ENCODE measurements at regions not wholly inside any gene's neighbourhood (a gene's known extent, or its start where the extent isn't known, plus 50 kb on each side); places are given as distances from the start of the nearest gene placed in this dataset.

GRCh38 chr3:74564560-74564959 lies 49.9 kb downstream of the CNTN3 start:
- no peak for DNase-seq

GRCh38 chr3:74562558-74563269 lies 51.7 kb downstream of the CNTN3 start:
- no peak for DNase-seq

DNA sequence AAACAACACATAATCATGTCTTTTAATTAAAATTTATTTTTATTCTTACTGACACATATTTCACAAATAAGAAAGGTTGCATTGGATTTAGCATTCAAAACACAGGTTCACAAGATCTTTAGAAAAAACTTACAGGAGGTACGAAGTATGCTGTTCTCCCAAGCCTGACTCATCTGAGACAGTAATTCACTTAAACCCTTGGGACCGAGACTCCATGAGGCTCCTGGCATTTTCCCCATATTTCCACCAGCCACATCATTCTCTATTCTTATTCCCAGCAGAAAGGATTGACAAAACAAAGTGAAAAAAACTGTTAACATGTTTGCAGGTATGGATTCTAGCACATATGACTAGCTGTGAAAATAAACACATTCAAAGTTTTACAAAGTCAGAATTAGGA lies 52.6 kb downstream of the CNTN3 start:
- no peak for DNase-seq

DNA sequence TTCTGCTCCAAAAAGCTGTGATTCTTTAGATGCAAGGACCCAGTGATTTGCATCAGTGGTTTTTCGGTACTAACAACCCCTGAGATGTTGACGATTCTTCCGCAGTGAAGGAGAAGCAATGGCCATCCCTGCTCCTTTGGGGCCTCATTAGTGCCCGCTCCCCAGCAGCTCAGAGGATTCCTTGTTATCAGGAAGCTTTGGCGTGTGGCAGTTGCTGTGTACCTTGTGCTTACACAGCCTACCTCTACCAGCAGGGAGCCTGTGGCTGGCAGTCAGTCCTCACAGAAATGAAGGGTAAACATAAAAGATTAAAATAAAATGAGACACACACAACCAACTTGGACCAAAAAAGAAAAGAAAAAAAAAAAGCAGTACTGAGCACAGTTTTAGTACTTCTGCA lies 55.2 kb downstream of the CNTN3 start:
- no peak for DNase-seq

DNA sequence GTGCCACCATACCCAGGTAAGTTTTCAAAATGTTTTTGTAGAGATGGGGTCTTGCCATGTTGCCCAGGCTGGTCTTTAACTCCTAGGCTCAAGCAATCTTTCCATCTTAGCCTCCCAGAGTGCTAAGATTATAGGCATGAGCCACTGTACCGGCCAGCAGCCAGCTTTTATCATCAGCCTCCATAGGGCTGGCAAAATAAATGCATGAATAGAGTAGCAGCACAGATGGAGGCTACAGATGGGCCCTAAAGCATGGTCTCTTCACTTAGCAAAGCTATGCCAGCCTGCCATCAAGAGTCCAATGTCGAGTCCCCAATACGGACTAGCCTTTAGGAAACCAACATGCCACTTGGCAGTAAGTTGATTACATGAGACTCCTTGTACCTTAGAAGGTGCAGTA lies 63.8 kb downstream of the CNTN3 start:
- DNase-seq, result no peak

- DNase-seq, result no peak
These were observed 68.0 kb downstream of the CNTN3 start for GRCh38 chr3:74546426-74546825.

DNA sequence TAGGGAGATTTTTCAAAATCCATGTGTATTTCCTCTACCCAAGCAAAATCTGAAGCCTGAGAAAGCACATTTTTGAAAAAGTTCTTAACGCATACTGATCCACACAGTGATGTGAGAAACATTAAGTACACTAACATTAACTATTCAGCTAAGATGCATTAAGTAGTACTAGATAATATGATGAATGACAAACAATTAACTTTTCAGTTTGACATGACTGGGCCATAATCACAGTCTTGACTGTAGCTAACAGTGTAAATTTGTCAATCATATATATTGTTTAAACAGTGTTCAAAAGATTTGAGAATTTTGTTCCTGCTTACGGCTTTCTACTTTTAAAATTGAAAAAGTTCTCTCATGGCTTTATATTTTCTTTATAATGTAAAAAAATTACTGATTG lies 72.0 kb downstream of the CNTN3 start:
- DNase-seq, result no peak

DNA sequence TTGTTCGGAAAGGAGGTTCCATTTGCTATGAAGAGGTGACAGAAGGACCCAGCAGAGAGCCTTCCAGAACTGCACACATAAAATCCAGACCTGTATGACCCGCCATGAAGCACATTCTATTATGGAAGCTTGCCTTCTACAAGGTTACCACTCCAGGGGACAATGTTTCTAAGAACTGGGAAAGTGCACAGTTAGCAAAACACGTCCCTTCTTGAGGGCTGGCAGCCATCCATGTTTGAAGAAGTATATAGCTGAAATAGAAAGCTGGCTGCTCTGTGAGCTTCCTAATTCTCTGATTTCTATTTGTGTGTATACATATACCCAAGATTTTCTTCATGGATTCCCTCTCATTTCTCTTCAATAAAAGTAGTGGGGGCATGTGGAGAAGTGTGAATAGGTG lies 74.6 kb downstream of the CNTN3 start:
- no peak for DNase-seq

DNA sequence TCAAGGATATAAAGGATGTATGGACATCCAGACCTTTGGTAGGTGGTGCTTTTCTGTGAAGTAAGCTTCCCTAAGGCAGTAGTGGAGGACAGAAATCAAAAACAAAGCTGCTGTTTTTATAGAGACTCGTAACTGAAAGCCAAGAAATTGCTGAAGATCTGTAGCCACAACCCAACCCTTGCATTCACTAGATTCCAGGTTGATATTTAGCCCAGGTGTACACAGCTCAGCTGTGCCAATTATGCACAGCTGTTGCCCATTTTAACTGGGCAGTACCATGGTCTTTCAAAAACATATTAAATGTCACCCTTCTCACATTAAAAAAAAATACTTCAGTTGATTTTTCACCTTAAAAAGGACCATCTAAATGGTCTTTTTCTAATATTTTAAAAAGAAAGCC lies 75.8 kb downstream of the CNTN3 start:
- DNase-seq, result no peak

DNA sequence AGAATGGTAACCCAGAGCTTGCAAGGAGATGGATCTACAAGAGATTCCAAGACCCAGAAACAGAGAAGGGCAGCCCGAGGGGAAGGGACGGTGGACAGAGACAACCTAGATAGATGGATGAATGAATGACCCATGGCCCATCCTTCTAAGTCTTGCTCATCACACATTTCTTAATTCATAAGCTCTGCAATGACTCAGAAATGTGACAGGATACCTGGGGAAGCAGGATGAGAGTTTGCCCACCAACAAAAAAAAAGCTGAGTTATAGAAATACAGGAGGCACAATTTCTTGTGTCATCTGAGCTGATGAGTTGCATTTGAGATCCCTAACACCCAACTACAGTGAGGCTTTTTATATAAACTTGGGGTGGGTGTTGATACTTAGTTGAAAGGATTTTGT lies 76.6 kb downstream of the CNTN3 start:
- no peak for DNase-seq

DNA sequence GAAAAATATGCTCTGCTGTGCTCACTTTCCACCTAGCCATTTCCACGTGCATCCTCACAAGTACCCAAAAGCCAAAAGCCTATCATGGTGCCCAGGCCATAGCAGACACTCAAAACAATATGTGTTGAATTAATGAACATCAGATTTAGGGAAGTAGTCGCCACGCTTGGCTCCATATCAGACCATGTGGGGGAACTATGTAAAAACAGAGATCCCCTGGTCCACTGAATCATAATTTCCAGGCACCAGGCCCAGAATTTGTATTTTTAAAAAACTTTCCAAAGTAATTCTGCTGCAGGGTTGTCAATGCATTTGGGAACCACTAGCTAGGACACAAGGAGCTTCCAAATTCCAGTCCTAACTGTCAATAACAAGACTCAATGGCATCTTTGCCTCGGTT lies 77.3 kb downstream of the CNTN3 start:
- no peak for DNase-seq

DNA sequence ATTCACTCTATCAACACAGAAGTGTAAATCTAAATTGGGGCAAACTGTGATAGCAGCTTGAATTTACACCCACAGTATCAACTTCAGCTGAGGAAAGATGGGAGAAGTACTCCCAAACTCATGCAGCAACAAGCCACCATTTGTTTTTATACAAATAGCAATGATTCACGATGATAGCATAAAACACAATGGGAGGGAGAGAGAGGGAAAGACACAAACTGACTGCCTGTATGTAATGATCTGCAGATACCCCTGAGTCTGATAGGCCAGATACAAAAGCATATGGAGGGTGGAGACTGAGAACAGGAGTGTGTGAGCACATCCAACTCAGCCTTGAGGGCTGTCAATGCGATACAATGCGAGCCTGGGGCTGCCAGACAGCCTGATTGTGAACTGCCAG lies 79.2 kb downstream of the CNTN3 start:
- no peak for DNase-seq

DNA sequence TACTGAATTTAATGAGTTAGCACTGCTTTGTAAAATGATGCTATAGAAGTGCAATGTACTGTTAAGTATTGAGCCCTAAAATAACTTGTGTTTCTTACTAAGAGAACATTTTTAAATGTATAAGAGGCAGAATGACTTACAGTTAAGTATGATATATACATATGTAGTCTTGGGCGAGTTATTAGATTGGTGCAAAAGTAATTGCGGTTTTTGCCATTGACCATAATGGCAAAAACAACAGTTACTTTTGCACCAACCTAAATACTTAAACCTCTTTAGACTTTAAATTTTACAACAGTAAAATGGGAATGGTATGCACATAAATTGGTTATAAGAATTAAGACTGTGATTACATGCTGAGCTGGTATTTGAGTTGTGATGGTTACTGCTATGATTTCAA lies 79.8 kb downstream of the CNTN3 start:
- no peak for DNase-seq

- no peak for DNase-seq
These were observed 82.0 kb downstream of the CNTN3 start for GRCh38 chr3:74532446-74532845.

DNA sequence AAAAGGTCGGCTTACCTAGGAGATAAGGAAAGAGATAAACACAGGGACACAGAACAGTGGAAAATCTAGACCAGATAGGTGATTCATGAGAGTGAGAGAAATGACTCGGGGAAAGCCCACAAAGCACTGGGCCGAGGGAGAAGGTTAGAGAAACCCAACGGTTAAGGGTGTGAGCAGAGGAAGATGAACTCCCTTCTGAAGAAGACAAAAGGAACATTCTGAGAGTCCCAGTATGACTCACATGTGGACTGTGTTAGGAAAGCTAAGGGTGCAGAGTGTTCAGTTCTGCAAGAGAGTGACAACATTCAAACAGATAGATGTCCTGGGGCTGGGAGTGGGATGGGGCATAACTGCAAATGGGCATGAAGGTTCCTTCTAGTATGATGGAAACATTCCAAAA lies 83.0 kb downstream of the CNTN3 start:
- DNase-seq, result no peak

DNA sequence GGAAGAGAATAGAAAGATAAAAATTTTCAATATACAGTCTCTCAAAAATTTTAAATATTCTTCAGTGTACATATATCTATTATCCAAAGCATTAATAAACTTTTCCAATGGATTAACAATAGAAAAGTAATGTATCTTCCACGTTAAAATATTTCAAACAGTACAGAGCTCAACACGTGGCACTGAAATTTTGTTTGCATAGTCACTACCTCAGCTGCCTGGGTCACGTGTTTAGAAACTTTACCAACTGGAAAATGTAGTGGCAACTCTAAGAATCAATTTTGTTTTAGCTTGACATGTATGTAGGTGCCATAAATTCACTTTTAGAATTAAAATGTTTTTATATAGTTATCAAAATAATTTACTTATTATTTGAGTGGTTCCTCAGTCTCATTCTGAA lies 85.3 kb downstream of the CNTN3 start:
- no peak for DNase-seq

GRCh38 chr3:74527566-74527965 lies 86.9 kb downstream of the CNTN3 start:
- DNase-seq, result no peak

- no peak for DNase-seq
These were observed 90.6 kb downstream of the CNTN3 start for GRCh38 chr3:74523811-74524210.

DNA sequence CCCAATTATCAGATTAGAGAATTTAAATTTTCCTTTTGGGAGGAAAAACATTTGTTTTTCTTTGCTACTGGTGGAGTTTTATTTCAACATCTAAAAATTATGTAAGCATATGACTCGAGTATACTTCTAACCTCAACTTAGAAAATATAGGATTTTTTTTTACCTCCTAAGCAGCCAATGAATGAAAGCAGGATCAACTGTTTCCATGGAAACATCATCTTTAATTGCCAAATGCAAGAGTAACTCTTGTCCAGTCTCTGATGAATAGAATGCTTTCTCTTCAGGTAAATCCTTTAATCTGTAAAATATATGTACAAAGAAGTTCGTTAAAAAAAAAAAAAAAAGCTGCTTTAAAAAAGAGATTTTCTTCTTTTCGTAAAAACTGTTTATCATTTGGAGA lies 93.6 kb downstream of the CNTN3 start:
- DNase-seq, result no peak

DNA sequence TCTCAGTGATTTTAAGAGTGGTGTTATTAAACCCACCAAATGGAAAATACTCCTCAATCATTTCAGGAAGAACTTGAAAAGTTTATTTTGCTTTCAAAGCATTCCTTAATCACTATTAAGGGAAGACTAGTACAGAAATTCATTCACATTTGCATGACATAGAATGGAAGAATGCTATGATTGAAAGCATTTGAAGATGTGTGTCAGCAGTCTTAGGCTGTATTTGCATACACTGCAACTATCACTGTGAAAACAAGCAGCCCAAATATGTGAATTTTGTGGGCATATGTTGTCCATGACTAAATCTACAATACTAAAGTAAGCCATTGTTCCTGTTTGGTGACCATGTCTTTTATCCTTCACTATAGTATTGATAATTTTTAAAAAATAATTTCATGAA lies 95.8 kb downstream of the CNTN3 start:
- DNase-seq, result no peak

DNA sequence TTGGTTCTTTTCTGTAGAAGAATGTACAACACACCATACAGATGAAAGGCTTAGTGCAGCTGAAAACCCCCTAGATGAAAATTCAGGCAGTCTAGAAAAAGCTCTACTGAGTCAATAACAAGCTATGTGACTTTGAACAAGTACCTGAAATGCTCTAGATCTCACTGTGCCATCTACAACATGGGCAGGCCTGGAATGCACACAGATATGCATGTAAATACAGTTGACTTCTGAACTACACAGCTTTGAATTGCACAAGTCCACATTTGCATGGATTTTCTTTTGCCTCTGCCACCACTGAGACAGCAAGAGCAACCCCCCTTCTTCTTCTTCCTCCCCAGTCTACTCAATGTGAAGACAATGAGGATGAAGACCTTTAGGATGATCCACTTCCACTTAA lies 98.4 kb downstream of the CNTN3 start:
- no peak for DNase-seq

DNA sequence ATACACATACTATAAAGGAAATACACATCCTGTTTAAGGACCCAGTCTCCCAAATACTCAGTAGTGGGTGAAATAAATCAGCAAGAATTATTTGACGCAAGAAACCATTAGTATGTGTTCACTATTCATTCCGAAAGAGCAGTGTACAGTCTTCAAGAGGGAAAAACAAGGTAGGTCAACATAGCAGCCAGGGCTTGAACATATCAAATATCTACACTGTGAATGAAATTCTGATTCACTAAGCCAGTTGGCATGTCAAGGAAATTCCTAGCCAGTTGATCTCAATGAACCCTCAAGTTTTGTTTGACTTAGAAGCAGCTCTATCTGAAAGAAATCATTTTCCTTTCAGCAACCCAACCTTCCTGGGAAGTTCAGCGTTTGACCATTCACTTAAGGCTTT lies 99.0 kb downstream of the CNTN3 start:
- DNase-seq, result no peak

DNA sequence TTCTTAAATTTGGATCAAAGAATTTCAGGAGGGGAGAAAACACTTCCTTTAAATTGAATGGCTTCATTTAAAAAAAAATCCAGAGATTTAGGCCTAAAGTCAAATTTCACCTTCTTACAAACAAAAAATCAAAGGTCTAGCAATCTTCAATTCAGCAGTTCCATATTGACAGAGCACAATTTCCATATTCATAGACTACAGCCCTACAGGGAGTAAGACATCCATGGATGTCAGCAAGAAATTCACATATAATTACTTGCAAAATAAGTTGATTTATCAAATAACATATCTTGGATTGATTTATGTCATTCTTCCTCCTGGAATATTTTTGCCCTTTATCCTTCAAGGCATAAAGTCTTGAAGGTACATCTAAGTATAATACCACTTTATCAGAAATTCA lies 103.4 kb downstream of the CNTN3 start:
- no peak for DNase-seq

DNA sequence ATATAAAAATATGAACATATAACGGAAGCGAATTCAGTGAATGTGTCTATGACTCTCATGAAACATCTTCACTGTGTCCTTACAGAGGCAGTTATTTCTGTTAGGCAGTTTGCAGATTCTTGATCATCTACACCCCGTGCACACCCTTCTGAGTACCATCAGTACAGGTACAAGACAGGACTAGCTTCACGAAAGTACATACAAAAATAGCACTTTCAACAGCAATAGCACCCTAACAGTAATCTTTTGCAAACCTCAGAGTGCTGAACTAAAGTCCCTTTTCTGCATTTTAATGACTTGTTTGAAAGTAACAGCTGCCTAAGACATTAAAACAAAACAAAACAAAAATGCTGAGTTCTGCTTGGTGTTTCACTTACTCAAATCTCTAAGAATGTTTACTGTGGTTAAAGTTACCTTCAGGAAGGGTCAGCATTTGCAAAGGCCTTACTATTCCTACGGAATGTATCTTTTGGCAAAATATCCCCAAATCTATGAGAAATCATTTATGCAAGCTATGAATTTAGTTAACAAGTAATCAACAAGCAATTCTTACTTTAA lies 104.1 kb downstream of the CNTN3 start:
- no peak for DNase-seq

- DNase-seq, result no peak
These were observed 106.8 kb downstream of the CNTN3 start for GRCh38 chr3:74507691-74508090.

Data from hippocampal formation (tissue), 2 donors.